ENCODE measurements at regions not wholly inside any gene's neighbourhood (a gene's known extent, or its start where the extent isn't known, plus 50 kb on each side); places are given as distances from the start of the nearest gene placed in this dataset.

GRCh38 chr15:98272625-98273024 lies 312.1 kb downstream of the ARRDC4 start:
- no peaks in the 10 kb centered on the region for H3K36me3 ChIP-seq (ENCODE audit: control insufficient read depth, insufficient read depth, low read length)
- intact Hi-C loops (cut with micrococcal nuclease), result no loop called here
- no peaks in the 10 kb centered on the region for H3K9me1 ChIP-seq (ENCODE audit: control insufficient read depth, insufficient read depth, low read length)
- no peak overlapping the region for H2AFZ ChIP-seq (ENCODE audit: low read depth, low read length)
- no peaks in the 10 kb centered on the region for H3K9me3 ChIP-seq (replicated peaks; ENCODE audit: control insufficient read depth, insufficient read depth, low read depth, low read length)
- H3K4me2 ChIP-seq (ENCODE audit: insufficient read depth, low read length), result no peak overlapping the region
- H3K27ac ChIP-seq (ENCODE audit: extremely low read depth, low read depth, low read length), result no peak overlapping the region
- no peak overlapping the region for H3K9ac ChIP-seq (ENCODE audit: insufficient read depth in 1 of 2, low read depth in 2 of 2, low read length in 2 of 2)
- no peak for TF ChIP-seq ETV1 (tag; conservative IDR thresholded peaks at IDR 0.05; ENCODE audit: low read depth)
- no peak for TF ChIP-seq ZNF644 (tag; IDR thresholded peaks at IDR 0.05; ENCODE audit: low read depth)
- TF ChIP-seq AFF1 (IDR thresholded peaks at IDR 0.05; ENCODE audit: low read depth in 1 of 2, partially characterized antibody in 2 of 2), result no peak
- TF ChIP-seq PURB (CRISPR knock-in tag; IDR thresholded peaks at IDR 0.05; ENCODE audit: low read depth), result no peak
- no peak for TF ChIP-seq TCFL5 (CRISPR knock-in tag; conservative IDR thresholded peaks at IDR 0.05)
- TF ChIP-seq CBX5 (IDR thresholded peaks at IDR 0.05; ENCODE audit: borderline replicate concordance, low read depth), result no peak
- TF ChIP-seq BRD4 (IDR thresholded peaks at IDR 0.05), result no peak
- no peak for TF ChIP-seq GTF2A2 (tag; IDR thresholded peaks at IDR 0.05)
- TF ChIP-seq GABPA (tag; conservative IDR thresholded peaks at IDR 0.05; ENCODE audit: low read depth), result no peak
- no peak for TF ChIP-seq SMAD2 (IDR thresholded peaks at IDR 0.05; ENCODE audit: low read depth, low read length)
- TF ChIP-seq, protein P1, sequence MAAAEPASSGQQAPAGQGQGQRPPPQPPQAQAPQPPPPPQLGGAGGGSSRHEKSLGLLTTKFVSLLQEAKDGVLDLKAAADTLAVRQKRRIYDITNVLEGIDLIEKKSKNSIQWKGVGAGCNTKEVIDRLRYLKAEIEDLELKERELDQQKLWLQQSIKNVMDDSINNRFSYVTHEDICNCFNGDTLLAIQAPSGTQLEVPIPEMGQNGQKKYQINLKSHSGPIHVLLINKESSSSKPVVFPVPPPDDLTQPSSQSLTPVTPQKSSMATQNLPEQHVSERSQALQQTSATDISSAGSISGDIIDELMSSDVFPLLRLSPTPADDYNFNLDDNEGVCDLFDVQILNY (CRISPR knock-in tag; IDR thresholded peaks at IDR 0.05), result no peak
- no peak for TF ChIP-seq SPI1 (IDR thresholded peaks at IDR 0.05; ENCODE audit: borderline replicate concordance, low read depth, low read length)
- no peak for TF ChIP-seq HSF4 (CRISPR knock-in tag; IDR thresholded peaks at IDR 0.05; ENCODE audit: borderline replicate concordance)
- no peaks in the 10 kb centered on the region for H3K27me3 ChIP-seq (ENCODE audit: control insufficient read depth in 2 of 2, insufficient read depth in 2 of 2, low read length in 2 of 2)
- POLR2A ChIA-PET, result no interaction called here
- no peaks in the 10 kb centered on the region for H3K4me1 ChIP-seq (replicated peaks in 1 of 2; ENCODE audit: control insufficient read depth in 2 of 2, insufficient read depth in 2 of 2, low read length in 2 of 2)
- no TSS peak for BruUV-seq (replicated peaks)
- H4K20me1 ChIP-seq (replicated peaks; ENCODE audit: control insufficient read depth, insufficient read depth, low read length), result no peaks in the 10 kb centered on the region
- no peak overlapping the region for H3K4me3 ChIP-seq
- in situ Hi-C loops (cut with MboI), result no loop called here
- FAIRE-seq, result no peak
- CTCF ChIA-PET (ENCODE audit: low intra/inter-chr PET ratio), result no interaction called here
- DNase-seq (ENCODE audit: extremely low read depth in 1 of 4, low spot score in 3 of 4), result no peak
- 2% methylated on average over 4 of the region's 4 CpGs for WGBS (ENCODE audit: insufficient coverage, low coverage, missing lambda C conversion rate)
- ATAC-seq, result no peak
- no peaks in the 10 kb centered on the region for H3K79me2 ChIP-seq (ENCODE audit: control insufficient read depth, insufficient read depth, low read length)
